Liver (tissue), 3 donors: ENCODE measurements at regions not wholly inside any gene's neighbourhood (a gene's known extent, or its start where the extent isn't known, plus 50 kb on each side); places are given as distances from the start of the nearest gene placed in this dataset.

ENCODE experiments used
- CTCF ChIP-seq: fragments of 150-350 bp; IDR thresholded peaks from 2 replicates; pipeline ENCODE4 v1.5.1; 2017; ENCODE audit warnings: improper control_type of control experiment, low read depth, low read length; ENCODE audit not compliant: missing input control
- FOXA1 ChIP-seq: IDR thresholded peaks from 2 replicates; pipeline ENCODE4 v1.6.1; 2016; ENCODE audit warnings: antibody characterized with exemption
- FOXA2 ChIP-seq: IDR thresholded peaks from 2 replicates; pipeline ENCODE4 v1.6.1; 2016; ENCODE audit warnings: antibody characterized with exemption
- GABPA ChIP-seq, 2 donors: IDR thresholded peaks in 1 of 2; conservative IDR thresholded peaks in 1 of 2; 2 replicates each; pipeline ENCODE4 v1.6.1; 2016; ENCODE audit warnings: antibody characterized with exemption in 2 of 2, mild to moderate bottlenecking in 1 of 2, moderate library complexity in 1 of 2
- JUND ChIP-seq, 2 donors: IDR thresholded peaks; 2 replicates each; pipeline ENCODE4 v1.6.1; 2016; ENCODE audit warnings: antibody characterized with exemption in 2 of 2
- MAX ChIP-seq: IDR thresholded peaks from 2 replicates; pipeline ENCODE4 v1.6.1; 2016; ENCODE audit warnings: antibody characterized with exemption
- RAD21 ChIP-seq, 2 donors: IDR thresholded peaks; 2 replicates each; pipeline ENCODE4 v1.6.1; 2016; ENCODE audit warnings: antibody characterized with exemption in 2 of 2, mild to moderate bottlenecking in 2 of 2
- RXRA ChIP-seq, 2 donors: IDR thresholded peaks; 2 replicates each; pipeline ENCODE4 v1.6.1; 2017 to 2018; ENCODE audit warnings: antibody characterized with exemption in 2 of 2, mild to moderate bottlenecking in 1 of 2
- SP1 ChIP-seq: IDR thresholded peaks from 2 replicates; pipeline ENCODE4 v1.6.1; 2018; ENCODE audit warnings: antibody characterized with exemption, mild to moderate bottlenecking
- TAF1 ChIP-seq: conservative IDR thresholded peaks from 2 replicates; pipeline ENCODE4 v1.6.1; 2016; ENCODE audit warnings: antibody characterized with exemption, mild to moderate bottlenecking
- ZBTB33 ChIP-seq: IDR thresholded peaks from 2 replicates; pipeline ENCODE4 v1.6.1; 2016; ENCODE audit warnings: antibody characterized with exemption
- TF ChIP-seq, protein P1 (sequence below): IDR thresholded peaks from 2 replicates; pipeline ENCODE4 v1.6.1; 2016; ENCODE audit warnings: antibody characterized with exemption, mild to moderate bottlenecking
- TF ChIP-seq, protein P2 (sequence below): IDR thresholded peaks from 2 replicates; pipeline ENCODE4 v1.6.1; 2016; ENCODE audit warnings: antibody characterized with exemption
- donor health status: healthy.
- donor health status: healthy.

- TF ChIP-seq TAF1 (no peak), CTCF (no peak), ZBTB33 (no peak), GABPA (IDR thresholded peaks at IDR 0.05 in 1 of 2, conservative IDR thresholded peaks at IDR 0.05 in 1 of 2) (no peak), FOXA1 (no peak), RXRA (IDR thresholded peaks at IDR 0.05) (no peak), MAX (no peak), SP1 (no peak), JUND (IDR thresholded peaks at IDR 0.05) (no peak), RAD21 (IDR thresholded peaks at IDR 0.05) (no peak), FOXA2 (no peak)
- TF ChIP-seq, protein P1, sequence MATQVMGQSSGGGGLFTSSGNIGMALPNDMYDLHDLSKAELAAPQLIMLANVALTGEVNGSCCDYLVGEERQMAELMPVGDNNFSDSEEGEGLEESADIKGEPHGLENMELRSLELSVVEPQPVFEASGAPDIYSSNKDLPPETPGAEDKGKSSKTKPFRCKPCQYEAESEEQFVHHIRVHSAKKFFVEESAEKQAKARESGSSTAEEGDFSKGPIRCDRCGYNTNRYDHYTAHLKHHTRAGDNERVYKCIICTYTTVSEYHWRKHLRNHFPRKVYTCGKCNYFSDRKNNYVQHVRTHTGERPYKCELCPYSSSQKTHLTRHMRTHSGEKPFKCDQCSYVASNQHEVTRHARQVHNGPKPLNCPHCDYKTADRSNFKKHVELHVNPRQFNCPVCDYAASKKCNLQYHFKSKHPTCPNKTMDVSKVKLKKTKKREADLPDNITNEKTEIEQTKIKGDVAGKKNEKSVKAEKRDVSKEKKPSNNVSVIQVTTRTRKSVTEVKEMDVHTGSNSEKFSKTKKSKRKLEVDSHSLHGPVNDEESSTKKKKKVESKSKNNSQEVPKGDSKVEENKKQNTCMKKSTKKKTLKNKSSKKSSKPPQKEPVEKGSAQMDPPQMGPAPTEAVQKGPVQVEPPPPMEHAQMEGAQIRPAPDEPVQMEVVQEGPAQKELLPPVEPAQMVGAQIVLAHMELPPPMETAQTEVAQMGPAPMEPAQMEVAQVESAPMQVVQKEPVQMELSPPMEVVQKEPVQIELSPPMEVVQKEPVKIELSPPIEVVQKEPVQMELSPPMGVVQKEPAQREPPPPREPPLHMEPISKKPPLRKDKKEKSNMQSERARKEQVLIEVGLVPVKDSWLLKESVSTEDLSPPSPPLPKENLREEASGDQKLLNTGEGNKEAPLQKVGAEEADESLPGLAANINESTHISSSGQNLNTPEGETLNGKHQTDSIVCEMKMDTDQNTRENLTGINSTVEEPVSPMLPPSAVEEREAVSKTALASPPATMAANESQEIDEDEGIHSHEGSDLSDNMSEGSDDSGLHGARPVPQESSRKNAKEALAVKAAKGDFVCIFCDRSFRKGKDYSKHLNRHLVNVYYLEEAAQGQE, result no peak
- TF ChIP-seq, protein P2, sequence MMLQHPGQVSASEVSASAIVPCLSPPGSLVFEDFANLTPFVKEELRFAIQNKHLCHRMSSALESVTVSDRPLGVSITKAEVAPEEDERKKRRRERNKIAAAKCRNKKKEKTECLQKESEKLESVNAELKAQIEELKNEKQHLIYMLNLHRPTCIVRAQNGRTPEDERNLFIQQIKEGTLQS, result no peak
Measured at GRCh38 chr2:126754240-126755004, 98.5 kb downstream of the GYPC start.
